Sciatic nerve (tissue), 2 donors: ENCODE measurements at regions not wholly inside any gene's neighbourhood (a gene's known extent, or its start where the extent isn't known, plus 50 kb on each side); places are given as distances from the start of the nearest gene placed in this dataset.

Source experiments
- ATAC-seq: fragments of 200-7000 bp; cut with Tn5 transposase; one replicate; pipeline ENCODE4 v1.9.1; 2020; ENCODE audit warnings: mild to moderate bottlenecking, moderate library complexity
- DNase-seq: peaks from one replicate; pipeline ENCODE4 v3.0.0-alpha.2; 2020; ENCODE audit warnings: low spot score
- intact Hi-C: fragments of 100-400 bp; cut with DNase I; formaldehyde crosslinking; loops from one replicate; pipeline ENCODE4 v1.14.2; 2022
- donor health status: DM: no; HTN: no; CAD: no.
- donor health status: DM: no; HTN: no; CAD: no.

- ATAC-seq (no peak), DNase-seq (no peak)
- intact Hi-C loops = no loop called here
Observed at GRCh38 chr4:182973941-182974340, 56.8 kb upstream of the DCTD start.

- DNase-seq (no peak), ATAC-seq (no peak)
- intact Hi-C loops = no loop called here
Observed at GRCh38 chr4:182973511-182973911, 56.3 kb upstream of the DCTD start.

GRCh38 chr4:182971702-182972101 is 54.5 kb upstream of the DCTD start:
- DNase-seq (no peak), ATAC-seq (no peak)
- intact Hi-C loops = no loop called here

GRCh38 chr4:182969651-182970279 is 52.6 kb upstream of the DCTD start:
- ATAC-seq (no peak), DNase-seq (no peak)
- intact Hi-C loops = no loop called here

GRCh38 chr4:182968917-182969650 is 51.9 kb upstream of the DCTD start:
- no peak for DNase-seq
- no peak for ATAC-seq
- intact Hi-C loops = no loop called here

GRCh38 chr4:182967403-182967802 is 50.2 kb upstream of the DCTD start:
- intact Hi-C loops = no loop called here
- DNase-seq (no peak), ATAC-seq (no peak)
